MG63 (cell line): ENCODE measurements at regions not wholly inside any gene's neighbourhood (a gene's known extent, or its start where the extent isn't known, plus 50 kb on each side); places are given as distances from the start of the nearest gene placed in this dataset.
"Not testable (repeated sequence)": the region's sequence is repeated elsewhere in the genome, so short reads cannot be mapped to it uniquely, and the experiment has no call there.

ENCODE experiments used
- DNase-seq: peaks from one replicate; pipeline ENCODE4 v3.0.0-alpha.2; 2020
- H3K27me3 ChIP-seq: fragments of 250-450 bp; sonication (Bioruptor Pico); 2 replicates; pipeline ENCODE4 v1.5.1; 2020; ENCODE audit warnings: mild to moderate bottlenecking, moderate library complexity
- H3K36me3 ChIP-seq: fragments of 250-450 bp; sonication (Bioruptor Pico); 2 replicates; pipeline ENCODE4 v1.5.1; 2020; ENCODE audit warnings: mild to moderate bottlenecking, moderate library complexity
- H3K4me3 ChIP-seq: fragments of 250-450 bp; sonication (Bioruptor Pico); 2 replicates; pipeline ENCODE4 v1.5.1; 2020; ENCODE audit warnings: mild to moderate bottlenecking, moderate library complexity
- H3K9me3 ChIP-seq: fragments of 250-450 bp; sonication (Bioruptor Pico); 2 replicates; pipeline ENCODE4 v1.5.1; 2020; ENCODE audit warnings: mild to moderate bottlenecking, moderate library complexity

DNA sequence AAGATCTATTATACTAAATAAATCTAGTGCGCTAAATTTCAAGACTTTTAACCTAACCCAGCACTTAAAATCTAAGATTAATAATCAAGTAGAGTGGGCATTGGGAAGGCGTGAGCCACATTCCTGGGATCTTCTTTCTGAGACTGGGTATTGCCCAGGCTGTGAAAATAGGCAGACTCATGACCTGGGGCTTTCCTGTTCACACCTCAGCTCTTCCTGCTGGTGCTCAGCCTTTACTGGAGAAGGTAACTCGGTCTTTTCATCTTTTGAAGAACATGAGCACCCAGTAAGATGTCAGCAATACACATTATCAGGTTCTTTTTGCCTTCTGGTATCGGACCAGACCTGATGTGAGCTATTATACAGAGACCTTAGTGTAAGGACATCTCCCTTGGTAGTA, 500.5 kb downstream of the PLCL1 start:
- no peak for DNase-seq
- Histone ChIP-seq H3K4me3 (no peak overlapping the region), H3K27me3 (no peaks in the 10 kb centered on the region), H3K36me3 (no peaks in the 10 kb centered on the region), H3K9me3 (no peaks in the 10 kb centered on the region)

DNA sequence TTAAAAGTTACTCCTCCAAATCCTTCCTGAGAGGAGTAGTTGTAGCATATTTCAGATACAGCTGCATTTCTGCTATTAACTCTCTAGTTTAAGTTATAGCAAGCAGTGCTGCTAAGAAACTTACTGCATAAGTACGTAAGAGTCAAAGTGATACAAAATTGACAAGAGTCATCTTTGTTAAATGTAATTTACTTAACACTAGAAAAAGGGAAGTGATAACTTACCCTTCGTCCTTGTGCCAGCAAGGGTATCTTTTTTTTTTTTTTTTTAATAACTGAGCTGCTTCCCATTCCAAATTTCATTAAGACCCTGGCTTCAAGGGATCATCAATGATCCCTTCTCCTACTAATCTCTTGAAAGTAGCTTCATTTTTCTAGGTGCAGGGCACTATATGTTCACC, 493.0 kb downstream of the PLCL1 start:
- no peaks in the 10 kb centered on the region for H3K9me3 ChIP-seq
- DNase-seq: no peak
- H3K36me3 ChIP-seq: no peaks in the 10 kb centered on the region
- no peaks in the 10 kb centered on the region for H3K27me3 ChIP-seq
- no peak overlapping the region for H3K4me3 ChIP-seq

DNA sequence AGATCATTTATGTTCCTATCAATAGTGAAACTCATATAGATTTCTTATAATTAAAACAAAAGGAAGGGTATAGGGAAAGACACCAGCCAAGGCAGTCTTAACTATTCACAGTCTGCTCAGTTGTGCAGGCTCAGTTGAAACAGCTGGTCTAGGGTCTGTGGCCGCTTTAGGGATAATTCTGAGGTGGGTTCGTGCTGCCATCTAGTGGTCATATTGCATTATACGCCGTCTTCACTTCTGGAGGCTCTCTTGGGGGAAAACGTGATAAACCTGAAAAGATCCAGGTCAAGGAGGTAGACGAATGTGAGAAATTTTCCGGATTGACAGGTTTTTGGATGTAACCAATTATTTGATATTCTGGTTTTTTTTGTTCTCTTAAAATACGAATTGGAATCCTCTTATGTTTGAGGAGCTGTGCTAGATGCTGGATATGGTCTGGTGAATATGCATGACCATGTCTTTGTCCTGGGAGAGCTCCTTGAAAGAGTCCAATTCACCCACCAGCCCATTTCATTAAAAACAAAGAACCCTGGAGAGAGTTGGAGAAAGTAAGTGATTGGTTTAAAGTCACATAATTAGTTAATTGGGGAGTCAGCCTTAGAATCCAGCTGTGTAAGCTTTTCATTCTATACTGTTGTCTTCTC, 492.4 kb downstream of the PLCL1 start:
- Histone ChIP-seq H3K27me3 (no peaks in the 10 kb centered on the region), H3K4me3 (no peak overlapping the region), H3K36me3 (no peaks in the 10 kb centered on the region), H3K9me3 (no peaks in the 10 kb centered on the region)
- DNase-seq: peak; percentile 16

DNA sequence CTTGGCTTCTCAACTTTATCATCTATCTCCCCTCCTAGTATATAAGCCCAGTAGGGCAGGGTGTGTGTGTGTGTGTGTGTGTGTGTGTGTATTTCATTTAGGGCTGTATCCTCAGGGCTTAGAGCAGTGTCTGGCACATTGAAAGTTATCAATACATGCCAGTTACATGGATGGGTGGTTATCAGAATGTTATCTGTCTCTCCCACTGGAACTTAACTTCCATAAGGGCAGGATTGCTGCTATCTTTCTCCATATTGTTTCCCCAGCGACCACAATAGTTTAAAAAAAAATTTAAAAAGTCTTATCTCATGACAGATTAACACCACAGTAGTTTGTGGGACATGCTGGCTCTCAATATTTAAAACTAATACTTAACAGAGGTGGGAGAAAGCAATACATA, 488.9 kb downstream of the PLCL1 start:
- no peak for DNase-seq
- Histone ChIP-seq H3K9me3 (no peaks in the 10 kb centered on the region), H3K27me3 (no peaks in the 10 kb centered on the region), H3K36me3 (no peaks in the 10 kb centered on the region), H3K4me3 (no peak overlapping the region)

DNA sequence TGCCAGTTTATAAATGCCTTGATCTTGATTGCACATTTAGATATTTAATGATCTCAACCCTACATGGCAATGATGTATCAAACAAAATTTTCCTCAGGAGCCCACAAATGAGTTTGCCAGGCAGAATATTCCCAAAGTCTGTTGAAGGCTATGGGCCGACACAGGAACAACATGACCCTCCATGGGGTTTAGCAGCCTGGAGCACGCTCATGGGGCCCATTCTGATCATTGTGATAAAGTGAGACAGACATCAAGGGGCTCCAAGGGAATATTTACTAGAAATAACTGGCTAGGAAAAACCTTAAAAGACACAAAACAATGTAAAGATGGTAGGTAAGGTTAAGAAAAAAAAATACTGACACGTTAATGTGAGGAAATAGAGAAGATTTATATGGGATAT, 485.4 kb downstream of the PLCL1 start:
- Histone ChIP-seq H3K36me3 (no peaks in the 10 kb centered on the region), H3K9me3 (no peaks in the 10 kb centered on the region), H3K4me3 (no peak overlapping the region), H3K27me3 (no peaks in the 10 kb centered on the region)
- no peak for DNase-seq

DNA sequence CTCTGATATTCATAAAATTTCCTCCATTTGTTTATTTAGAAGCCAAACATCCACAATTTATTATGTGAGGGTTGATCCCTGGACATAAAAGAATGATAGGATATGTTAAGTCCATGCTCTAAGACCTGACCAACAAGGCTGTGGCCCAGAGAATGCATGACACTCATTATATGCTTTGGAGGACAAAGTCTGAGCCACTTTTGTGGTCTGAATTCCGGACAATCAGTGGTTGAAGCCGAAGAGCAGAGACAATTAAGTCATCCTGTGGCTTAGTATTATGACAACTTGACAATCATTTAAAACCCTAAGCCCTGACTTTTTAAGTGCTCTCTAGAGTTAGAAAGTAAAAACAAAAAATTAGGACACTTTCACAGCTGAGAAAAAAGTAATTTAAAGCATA, 483.3 kb downstream of the PLCL1 start:
- DNase-seq: no peak
- no peak overlapping the region for H3K4me3 ChIP-seq
- no peaks in the 10 kb centered on the region for H3K27me3 ChIP-seq
- H3K9me3 ChIP-seq: no peaks in the 10 kb centered on the region
- H3K36me3 ChIP-seq: no peaks in the 10 kb centered on the region

DNA sequence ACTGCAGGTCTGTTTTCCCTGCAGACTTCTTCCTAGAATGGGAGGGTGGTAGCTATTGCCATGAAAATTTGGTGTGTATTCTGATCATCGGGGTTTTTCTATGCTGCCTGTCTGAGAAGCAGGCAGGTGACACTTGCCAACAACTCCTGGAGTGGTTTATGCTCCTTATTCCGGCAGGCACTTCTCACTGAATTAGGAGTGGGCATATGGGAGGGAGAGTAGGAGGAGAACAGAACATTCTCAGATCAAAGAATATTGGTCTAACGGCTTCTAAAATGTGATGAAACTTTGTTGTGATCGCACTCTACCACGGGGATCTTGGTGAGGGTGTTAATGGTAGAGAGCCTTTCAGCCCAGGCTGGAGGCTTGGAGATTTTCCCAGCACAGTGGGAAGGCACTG, 480.8 kb downstream of the PLCL1 start:
- Histone ChIP-seq H3K36me3 (no peaks in the 10 kb centered on the region), H3K4me3 (no peak overlapping the region), H3K9me3 (no peaks in the 10 kb centered on the region), H3K27me3 (no peaks in the 10 kb centered on the region)
- no peak for DNase-seq

DNA sequence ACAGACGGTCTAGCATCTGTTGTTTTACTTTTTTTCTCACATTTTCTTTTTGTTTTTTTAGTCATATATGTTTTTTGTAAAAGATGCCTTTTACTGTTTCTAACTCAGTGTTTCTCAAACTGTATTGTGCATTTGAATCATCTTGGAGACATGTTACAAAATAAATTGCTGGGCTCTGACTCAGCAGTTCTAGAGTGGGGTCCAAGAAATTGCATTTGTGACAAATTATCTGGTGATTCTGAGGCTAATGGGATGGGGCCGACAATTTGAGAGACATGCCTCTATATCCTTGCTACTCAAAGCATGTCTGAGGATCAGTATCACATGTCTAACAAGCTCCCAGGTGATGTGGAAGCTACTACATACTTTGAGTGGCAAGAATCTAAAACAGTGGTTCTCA, 478.8 kb downstream of the PLCL1 start:
- H3K36me3 ChIP-seq: no peaks in the 10 kb centered on the region
- H3K27me3 ChIP-seq: no peaks in the 10 kb centered on the region
- no peaks in the 10 kb centered on the region for H3K9me3 ChIP-seq
- no peak overlapping the region for H3K4me3 ChIP-seq
- DNase-seq: no peak

DNA sequence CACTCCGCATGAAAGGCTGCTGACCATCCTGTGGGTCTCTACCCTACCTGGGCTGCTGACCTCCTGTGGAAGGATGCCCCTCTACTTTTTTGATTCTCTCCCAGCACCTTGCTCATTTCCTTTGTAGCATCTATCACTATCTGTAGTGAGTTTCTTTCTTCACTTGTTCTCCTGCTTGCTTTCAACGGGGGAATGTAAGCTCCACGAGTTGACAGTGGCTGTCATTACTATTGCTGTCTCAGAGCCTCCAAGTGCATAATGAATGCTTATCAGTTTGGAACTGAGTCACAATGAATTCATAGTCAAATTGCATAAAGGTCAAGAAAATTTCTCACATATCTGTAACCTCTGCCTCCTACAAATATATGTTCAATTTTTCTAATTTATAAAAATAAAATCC, 477.7 kb downstream of the PLCL1 start:
- H3K27me3 ChIP-seq: no peaks in the 10 kb centered on the region
- no peak overlapping the region for H3K4me3 ChIP-seq
- no peaks in the 10 kb centered on the region for H3K36me3 ChIP-seq
- DNase-seq: no peak
- no peaks in the 10 kb centered on the region for H3K9me3 ChIP-seq

DNA sequence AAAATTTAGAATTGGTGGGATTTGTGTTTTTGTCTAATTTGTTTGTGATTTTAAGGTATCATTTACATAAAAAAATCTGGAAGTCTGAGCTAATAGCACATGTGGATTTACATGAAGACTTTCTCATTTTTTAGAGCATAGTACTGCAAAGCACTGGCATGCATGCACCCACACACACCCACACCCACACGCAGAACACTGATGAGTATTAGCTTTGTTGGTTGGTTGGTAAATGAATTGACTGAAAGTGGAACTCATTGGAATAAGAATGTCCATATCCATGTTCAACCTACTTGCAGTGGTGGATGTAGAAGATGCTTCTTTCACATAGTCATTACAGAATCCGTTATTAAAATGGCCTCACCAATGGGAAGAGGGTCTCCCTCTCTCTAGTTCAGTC, 475.8 kb downstream of the PLCL1 start:
- Histone ChIP-seq H3K9me3 (no peaks in the 10 kb centered on the region), H3K36me3 (no peaks in the 10 kb centered on the region), H3K27me3 (no peaks in the 10 kb centered on the region), H3K4me3 (no peak overlapping the region)
- DNase-seq: no peak

DNA sequence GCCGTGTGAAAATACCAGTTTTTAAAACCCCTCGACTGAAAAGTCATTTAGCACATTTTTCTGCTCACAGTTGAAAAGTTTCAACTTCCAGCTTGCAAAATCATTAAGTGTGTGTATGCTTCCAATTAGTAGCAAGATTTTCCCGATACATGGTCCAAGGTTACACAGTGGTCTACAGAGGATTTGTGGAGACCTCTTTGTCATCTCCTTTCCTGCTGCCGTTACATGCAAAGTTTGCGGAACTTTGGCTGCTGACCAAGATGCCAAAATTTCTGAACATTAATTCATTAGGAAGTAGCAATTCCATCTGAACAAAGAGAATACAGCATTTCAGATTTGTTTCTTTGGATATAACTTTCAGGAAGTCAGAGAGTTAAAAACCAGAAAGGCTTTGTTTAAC, 474.6 kb downstream of the PLCL1 start:
- Histone ChIP-seq H3K9me3 (no peaks in the 10 kb centered on the region), H3K36me3 (no peaks in the 10 kb centered on the region), H3K27me3 (no peaks in the 10 kb centered on the region), H3K4me3 (no peak overlapping the region)
- DNase-seq: no peak

DNA sequence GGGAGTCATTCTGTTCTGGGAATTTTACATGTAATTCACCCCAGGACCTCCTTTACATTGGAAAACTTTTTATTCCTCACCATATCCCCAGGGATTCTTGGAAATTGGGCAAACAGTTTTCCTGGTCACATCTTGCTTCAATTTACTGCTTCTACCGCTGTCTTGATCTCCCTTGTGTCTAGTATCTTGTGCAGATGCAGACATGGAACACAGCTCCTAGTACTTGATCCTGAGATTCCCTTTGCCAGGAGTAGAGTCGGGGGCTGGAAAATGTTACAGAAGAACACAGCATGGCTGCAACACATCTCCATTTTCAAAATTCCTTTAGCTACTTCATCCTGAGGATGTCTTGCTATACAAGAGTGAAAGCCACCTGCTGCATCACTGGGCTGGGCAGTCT, 472.8 kb downstream of the PLCL1 start:
- Histone ChIP-seq H3K27me3 (no peaks in the 10 kb centered on the region), H3K9me3 (no peaks in the 10 kb centered on the region), H3K36me3 (no peaks in the 10 kb centered on the region), H3K4me3 (no peak overlapping the region)
- no peak for DNase-seq

DNA sequence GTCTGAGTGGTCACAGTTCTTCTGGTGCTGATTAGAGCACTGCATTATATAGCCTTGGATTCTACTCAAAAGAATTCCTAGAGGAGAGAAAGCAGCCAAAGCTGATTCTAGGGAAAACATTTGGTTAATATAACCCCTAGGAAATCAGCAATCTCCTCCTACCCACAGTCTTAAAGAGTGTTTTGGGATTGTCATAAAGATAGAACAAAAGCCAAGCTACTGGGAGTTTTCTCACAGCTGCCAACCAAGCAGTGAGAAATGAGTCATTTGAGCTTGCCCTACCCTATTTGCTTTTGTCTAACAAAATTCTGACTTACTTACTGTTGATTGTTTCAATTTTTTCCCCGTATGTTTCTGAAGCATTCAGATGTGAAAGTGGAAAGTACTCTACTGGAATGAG, 469.3 kb downstream of the PLCL1 start:
- Histone ChIP-seq H3K4me3 (no peak overlapping the region), H3K36me3 (no peaks in the 10 kb centered on the region), H3K9me3 (no peaks in the 10 kb centered on the region), H3K27me3 (no peaks in the 10 kb centered on the region)
- DNase-seq: peak; percentile 28

DNA sequence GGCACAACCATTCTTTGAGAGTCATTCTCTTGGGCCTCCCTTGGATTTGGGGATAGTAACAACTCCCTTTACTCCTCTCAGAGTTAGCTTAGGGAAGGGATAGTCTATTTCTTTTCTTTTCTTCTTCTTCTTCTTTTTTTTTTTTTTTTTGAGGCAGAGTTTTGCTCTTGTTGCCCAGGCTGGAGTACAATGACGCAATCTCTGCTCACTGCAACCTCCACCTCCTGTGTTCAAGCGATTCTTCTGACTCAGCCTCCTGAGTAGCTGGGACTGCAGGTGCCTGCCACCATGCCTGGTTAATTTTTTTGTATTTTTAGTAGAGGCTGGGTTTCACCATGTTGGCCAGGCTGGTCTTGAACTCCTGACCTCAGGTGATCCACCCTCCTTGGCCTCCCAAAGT, 465.8 kb downstream of the PLCL1 start:
- H3K4me3 ChIP-seq, H3K27me3 ChIP-seq, DNase-seq, H3K36me3 ChIP-seq, H3K9me3 ChIP-seq: not testable (repeated sequence)

DNA sequence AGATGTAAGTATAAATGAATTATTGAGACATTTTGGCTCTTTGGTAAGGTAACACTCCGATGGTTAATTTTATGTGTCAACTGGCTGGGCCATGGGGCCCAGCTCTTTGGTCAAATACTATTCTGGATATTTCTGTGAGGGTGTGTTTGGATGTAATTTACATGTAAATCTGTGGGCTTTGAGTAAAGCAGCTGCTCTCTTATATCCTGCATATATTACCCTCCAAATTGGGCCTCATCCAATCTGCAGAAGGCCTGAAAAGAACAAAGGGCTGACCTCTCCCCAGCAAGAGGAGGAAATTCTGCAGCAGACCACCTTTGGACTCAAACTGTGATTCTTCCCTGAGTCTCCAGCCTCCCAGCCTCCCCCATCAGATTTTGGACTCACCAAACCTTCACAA, 464.1 kb downstream of the PLCL1 start:
- Histone ChIP-seq H3K9me3 (no peaks in the 10 kb centered on the region), H3K36me3 (no peaks in the 10 kb centered on the region), H3K4me3 (no peak overlapping the region), H3K27me3 (no peaks in the 10 kb centered on the region)
- no peak for DNase-seq

DNA sequence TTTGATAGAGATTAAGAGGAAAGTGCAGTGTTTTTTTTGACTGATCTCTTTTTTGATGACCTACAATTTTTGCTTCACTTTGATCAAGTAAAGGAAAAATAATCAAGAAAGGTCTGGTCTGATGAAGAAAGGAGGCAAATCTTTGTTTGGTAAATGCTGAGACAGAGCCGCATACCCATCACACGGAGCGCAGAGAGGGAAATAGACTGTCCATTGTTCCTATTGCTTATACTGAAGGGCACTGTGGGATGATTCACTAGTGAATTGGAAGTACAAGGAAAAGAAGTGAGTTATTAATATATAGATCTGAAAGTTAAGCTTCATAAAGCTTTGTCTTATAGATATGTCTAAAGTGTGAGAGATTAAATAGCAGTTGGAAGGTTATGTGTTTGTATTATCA, 455.1 kb downstream of the PLCL1 start:
- Histone ChIP-seq H3K9me3 (no peaks in the 10 kb centered on the region), H3K36me3 (no peaks in the 10 kb centered on the region), H3K27me3 (no peaks in the 10 kb centered on the region; the same call in 1 of the 2 replicates), H3K4me3 (no peak overlapping the region)
- no peak for DNase-seq

DNA sequence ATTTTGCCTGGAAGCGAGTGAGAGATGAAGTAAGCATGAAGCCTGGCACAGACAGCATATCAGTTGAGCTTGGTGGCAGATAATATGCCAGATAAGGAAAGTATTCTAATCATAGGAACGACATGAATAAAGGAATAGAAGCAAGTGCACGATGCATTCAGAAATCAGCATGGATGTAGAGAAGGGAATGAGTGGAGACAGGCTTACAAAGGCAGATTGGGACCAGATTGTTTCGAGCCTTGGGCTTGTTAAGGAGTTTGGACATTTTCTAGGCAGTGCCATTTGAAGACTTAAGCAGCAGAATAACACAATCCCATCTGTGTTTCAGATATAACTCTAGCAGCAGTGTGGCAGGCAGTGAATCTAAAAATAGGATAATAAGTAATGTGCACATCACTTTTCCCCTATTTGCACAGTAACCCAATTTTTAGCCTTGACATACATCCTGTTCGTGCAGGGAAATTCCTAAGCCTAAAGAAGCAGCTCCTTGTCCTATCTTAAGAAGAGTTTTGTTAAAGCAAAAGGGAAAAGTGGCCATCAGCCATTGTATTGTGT, 450.2 kb downstream of the PLCL1 start:
- DNase-seq: no peak
- H3K9me3 ChIP-seq: no peaks in the 10 kb centered on the region
- H3K27me3 ChIP-seq: no peaks in the 10 kb centered on the region; the same call in 1 of the 2 replicates
- no peaks in the 10 kb centered on the region for H3K36me3 ChIP-seq
- H3K4me3 ChIP-seq: no peak overlapping the region

DNA sequence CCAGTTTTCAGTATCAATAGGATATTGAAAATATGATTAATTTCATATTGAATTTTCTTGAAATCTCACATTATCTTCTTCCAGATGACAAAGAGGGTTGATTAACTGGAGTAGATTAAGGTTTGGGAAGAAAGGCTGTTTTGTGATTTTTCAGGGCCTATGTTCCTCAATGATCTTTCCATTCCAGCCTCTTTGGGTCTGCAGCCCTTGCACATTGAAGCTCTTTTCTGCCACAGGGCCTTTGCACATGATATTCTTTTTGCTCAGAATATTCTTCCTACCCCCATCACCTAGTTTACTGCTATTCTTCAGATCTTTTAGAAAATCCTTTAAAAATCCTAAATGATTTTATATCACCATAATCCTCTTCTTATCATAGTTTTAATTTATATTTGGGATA, 449.6 kb downstream of the PLCL1 start:
- no peak for DNase-seq
- H3K36me3 ChIP-seq: no peaks in the 10 kb centered on the region
- H3K27me3 ChIP-seq: no peaks in the 10 kb centered on the region; the same call in 1 of the 2 replicates
- no peak overlapping the region for H3K4me3 ChIP-seq
- H3K9me3 ChIP-seq: no peaks in the 10 kb centered on the region

DNA sequence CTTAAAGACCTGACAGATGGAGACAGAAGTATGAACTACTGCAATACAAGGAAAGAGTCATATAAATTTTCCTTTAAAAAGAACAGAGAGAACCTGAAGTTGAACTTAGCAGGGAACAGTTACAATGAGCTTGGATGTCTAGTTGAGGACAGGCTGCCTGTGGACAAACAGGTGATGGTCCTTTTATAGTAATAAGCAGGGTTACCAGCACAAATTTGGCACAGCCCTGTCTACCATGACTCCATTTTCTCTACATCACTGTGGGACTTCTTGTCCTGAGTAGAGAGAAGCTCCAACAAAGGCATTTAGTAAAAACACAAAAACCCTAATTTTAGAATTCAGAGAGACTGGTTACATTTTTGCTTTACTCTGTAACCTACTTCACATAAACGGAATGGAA, 448.1 kb downstream of the PLCL1 start:
- Histone ChIP-seq H3K4me3 (no peak overlapping the region), H3K9me3 (no peaks in the 10 kb centered on the region), H3K36me3 (no peaks in the 10 kb centered on the region), H3K27me3 (no peaks in the 10 kb centered on the region)
- DNase-seq: no peak
